Activated T-cell treated with anti-CD3 and anti-CD28 coated beads, Interleukin-2, amount 50 U/mL, for 24 hours (primary cell): ENCODE measurements at regions not wholly inside any gene's neighbourhood (a gene's known extent, or its start where the extent isn't known, plus 50 kb on each side); places are given as distances from the start of the nearest gene placed in this dataset.

ENCODE experiments used
- DNase-seq: peaks from one replicate; pipeline ENCODE4 v3.0.0-alpha.2; 2020
- H3K27ac Mint-ChIP-seq: 2 replicates; pipeline ENCODE4 v1.8.0; 2020; ENCODE audit warnings: mild to moderate bottlenecking, mixed read lengths
- H3K27me3 Mint-ChIP-seq: 2 replicates; pipeline ENCODE4 v1.8.0; 2020; ENCODE audit warnings: mixed read lengths
- H3K36me3 Mint-ChIP-seq: 2 replicates; pipeline ENCODE4 v1.8.0; 2020; ENCODE audit warnings: low read depth, mixed read lengths
- H3K4me1 Mint-ChIP-seq: 2 replicates; pipeline ENCODE4 v1.8.0; 2020; ENCODE audit warnings: low read depth, mixed read lengths
- H3K4me3 Mint-ChIP-seq: 2 replicates; pipeline ENCODE4 v1.8.0; 2020; ENCODE audit warnings: mild to moderate bottlenecking, moderate library complexity, mixed read lengths
- H3K9me3 Mint-ChIP-seq: 2 replicates; pipeline ENCODE4 v1.8.0; 2020; ENCODE audit warnings: mixed read lengths

DNA sequence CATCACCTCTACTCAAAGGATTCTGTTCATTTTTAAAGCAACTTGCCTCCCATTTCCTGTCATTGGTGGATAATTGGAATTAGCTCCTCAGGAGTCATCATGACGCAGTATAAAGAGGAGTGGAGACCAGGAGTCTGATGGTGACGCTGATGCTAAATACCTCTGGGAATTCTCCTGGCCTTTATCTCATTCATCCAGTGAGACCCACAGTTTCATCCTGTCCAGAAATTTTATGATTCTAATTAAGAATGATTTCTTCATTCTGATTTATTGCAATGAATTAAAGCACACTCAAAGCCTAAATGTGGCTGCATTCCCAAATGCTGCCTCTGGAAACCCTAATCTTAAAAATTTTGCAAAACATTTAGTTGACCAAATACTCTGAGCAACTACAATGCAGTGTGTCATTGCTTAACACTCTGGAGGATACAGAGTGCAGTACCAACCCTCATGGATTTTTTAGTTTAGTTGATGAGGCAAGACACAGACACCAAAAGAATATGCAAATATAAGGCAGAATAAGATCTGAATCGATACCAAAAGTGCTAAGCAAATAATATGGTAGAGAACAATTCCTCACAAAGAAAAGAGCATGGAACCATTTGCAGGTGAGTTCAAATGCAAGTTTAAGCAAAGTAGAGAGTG is 236.2 kb downstream of the ETAA1 start:
- Mint-ChIP-seq H3K4me1 (no peaks in the 10 kb centered on the region), H3K36me3 (no peaks in the 10 kb centered on the region), H3K9me3 (peaks cover 2% of the 10 kb centered on the region), H3K27me3 (no peaks in the 10 kb centered on the region), H3K4me3 (no peak overlapping the region), H3K27ac (no peak overlapping the region)
- DNase-seq = no peak

DNA sequence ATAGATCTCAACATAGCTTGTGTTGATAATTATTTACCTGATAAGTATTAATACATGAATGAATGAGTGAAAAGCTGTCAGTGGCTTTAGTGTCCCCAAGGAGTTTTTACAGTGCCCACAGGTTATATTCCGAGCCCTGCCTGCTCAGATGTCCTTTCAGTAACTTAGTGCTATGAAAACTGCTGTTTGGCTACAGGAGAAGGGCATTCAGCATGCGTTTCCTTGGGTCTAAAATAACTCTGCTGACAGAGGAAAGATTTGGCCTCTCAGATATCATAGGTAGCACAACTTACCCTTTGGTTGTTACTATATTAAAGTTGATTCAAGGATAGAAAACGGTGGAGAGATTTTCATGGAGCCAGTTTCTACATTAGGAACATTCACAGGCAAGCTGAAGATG is 241.0 kb downstream of the ETAA1 start:
- H3K27ac Mint-ChIP-seq = no peak overlapping the region
- no peaks in the 10 kb centered on the region for H3K36me3 Mint-ChIP-seq
- H3K4me3 Mint-ChIP-seq = no peak overlapping the region
- DNase-seq = no peak
- H3K4me1 Mint-ChIP-seq = no peaks in the 10 kb centered on the region
- H3K9me3 Mint-ChIP-seq = peaks cover 2% of the 10 kb centered on the region
- no peaks in the 10 kb centered on the region for H3K27me3 Mint-ChIP-seq

DNA sequence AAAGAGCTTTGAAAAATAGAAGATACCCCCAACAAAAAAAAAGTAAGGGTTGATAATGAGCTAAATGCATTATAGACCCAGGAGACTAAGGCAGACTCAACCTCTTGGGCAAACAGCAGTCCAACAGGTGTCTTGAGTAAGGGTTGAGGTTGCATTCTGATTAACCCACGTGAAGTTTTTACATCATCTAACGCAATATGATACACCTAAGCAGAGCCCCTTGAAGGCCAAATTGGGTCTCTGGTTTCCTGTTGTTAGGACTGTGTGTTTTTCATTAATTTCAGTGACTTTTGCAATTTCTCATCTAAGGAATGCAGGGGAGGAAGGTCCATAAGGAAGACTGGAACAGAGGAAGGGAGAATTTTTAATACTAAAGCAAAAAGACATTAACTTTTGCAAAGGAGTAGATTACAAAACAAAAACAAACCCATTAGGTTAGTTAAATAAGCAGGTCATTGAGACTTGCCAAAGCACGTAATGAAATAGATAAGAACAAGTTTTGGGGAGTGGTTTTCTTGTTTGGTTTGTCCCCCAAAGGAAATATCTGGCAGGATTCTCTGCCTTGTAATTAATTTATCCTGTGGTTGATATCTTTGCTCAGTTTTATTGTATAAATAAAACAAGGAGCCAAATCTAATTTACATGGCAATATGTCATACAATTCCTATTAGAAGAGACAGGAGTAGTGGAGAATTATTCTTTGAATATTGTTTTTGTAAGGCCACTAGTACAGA is 244.3 kb downstream of the ETAA1 start:
- H3K27ac Mint-ChIP-seq = no peak overlapping the region
- no peak overlapping the region for H3K4me3 Mint-ChIP-seq
- no peak for DNase-seq
- H3K27me3 Mint-ChIP-seq = no peaks in the 10 kb centered on the region
- peaks cover under 1% of the 10 kb centered on the region for H3K9me3 Mint-ChIP-seq
- H3K4me1 Mint-ChIP-seq = no peaks in the 10 kb centered on the region
- H3K36me3 Mint-ChIP-seq = no peaks in the 10 kb centered on the region

DNA sequence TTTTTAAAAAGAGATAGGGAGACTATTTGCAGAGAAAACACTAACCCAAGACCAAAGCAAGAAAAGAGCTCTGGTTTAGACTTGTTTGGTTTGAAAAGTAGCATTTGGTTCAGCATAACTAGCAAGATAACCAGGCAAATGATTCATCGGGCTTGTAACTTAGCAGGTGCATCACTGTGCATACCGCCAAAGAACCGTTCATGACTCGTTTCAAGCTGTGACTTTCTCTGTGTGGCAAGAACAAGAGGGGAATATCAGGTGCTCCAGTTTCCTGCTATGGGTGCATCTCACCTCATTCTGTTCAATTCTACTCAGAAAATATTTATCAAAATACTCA is 244.9 kb downstream of the ETAA1 start:
- H3K9me3 Mint-ChIP-seq = peaks cover 6% of the 10 kb centered on the region
- H3K4me3 Mint-ChIP-seq = no peak overlapping the region
- no peaks in the 10 kb centered on the region for H3K36me3 Mint-ChIP-seq
- no peak overlapping the region for H3K27ac Mint-ChIP-seq
- DNase-seq = no peak
- H3K27me3 Mint-ChIP-seq = no peaks in the 10 kb centered on the region
- H3K4me1 Mint-ChIP-seq = no peaks in the 10 kb centered on the region

DNA sequence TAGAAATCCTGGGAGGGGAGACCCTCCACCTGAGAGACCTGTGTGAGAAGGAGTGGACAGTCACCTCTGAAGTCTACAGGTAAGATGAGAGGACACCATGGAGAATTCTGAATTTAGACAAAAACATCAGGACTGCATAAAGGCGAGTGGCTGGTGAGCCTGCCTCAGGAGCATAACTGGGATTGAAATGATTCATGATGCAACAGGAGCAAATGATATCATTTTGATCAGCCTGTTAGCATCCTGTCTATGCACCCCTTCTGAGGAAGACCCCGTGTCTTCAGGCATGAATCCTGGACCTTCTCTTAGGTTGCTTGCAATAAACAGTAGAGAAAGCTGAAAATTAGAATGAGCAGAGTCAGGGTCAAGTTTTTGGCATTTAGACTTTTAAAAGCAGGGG is 245.8 kb downstream of the ETAA1 start:
- H3K9me3 Mint-ChIP-seq = peaks cover 6% of the 10 kb centered on the region
- no peak overlapping the region for H3K4me3 Mint-ChIP-seq
- no peaks in the 10 kb centered on the region for H3K36me3 Mint-ChIP-seq
- no peaks in the 10 kb centered on the region for H3K27me3 Mint-ChIP-seq
- no peak overlapping the region for H3K27ac Mint-ChIP-seq
- DNase-seq = no peak
- no peaks in the 10 kb centered on the region for H3K4me1 Mint-ChIP-seq

DNA sequence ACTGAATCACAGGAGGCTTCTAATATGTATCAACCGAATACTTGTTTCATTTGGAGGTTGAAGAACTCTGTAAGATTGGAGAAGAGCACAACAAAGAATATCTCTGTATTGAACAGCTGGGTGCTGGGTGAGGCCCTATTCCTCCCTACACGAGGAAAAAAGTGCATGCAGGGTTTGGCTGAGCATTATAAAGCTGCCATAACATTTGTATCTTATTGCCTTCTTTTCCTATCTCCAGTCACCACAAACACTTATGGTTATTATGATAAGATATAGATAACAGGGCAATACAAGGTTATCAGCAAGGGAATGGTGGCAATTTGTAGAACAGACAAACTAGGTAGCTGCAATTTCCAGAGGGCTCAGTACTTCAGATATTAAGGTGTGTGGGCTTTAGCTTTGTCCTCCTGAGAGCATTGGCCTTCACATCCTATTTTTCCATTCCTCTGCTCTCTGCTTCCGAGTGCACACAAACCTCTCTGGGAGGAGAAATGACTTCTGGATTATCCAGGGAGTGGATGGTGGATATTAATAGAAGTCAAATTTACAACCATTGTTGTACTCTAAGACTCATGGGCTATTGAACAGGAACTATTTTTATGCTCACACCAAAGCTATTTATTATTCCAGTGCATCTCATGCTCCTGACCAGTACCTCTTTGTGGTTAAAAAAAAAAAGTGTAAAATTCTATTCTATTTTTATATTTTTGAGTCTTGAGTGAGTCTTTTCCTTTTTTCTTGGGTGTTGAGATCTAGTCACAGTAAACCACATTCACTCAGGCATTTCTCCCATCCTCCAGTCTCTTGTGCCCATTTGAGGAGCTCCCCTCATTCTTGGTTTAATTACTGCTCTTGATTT is 248.4 kb downstream of the ETAA1 start:
- no peaks in the 10 kb centered on the region for H3K36me3 Mint-ChIP-seq
- no peak overlapping the region for H3K4me3 Mint-ChIP-seq
- DNase-seq = no peak
- H3K27ac Mint-ChIP-seq = no peak overlapping the region
- H3K4me1 Mint-ChIP-seq = no peaks in the 10 kb centered on the region
- peaks cover 6% of the 10 kb centered on the region for H3K9me3 Mint-ChIP-seq
- no peaks in the 10 kb centered on the region for H3K27me3 Mint-ChIP-seq

DNA sequence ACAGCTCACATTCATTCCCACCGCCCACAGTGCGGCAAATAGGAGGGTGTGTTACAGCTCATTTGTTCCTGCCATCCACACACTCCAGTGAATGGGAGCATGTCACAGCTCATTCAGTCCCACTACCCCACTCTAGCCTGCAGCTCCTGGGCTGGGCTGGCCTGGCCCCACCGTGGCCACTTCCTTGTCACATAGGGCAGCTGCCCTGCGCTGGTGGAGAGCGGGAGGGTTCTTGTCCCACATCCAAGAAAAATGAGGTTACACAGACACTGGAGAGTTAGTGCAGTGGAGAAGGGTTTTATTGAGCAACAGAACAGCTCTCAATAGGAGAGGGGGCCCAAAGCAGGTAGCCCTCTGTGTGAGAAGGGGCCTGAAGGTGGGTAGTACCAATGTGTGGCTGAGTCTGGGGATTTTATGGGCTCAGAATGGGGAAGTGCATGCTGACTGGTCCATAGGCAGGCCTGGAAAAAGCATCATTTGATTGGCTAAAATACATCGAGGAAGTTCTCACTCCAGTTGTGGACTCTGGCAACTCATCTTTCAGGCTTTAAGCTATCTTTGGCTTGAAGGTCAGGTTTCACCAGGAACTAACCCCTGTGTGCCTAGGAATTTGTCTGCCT is 249.7 kb downstream of the ETAA1 start:
- no peaks in the 10 kb centered on the region for H3K27me3 Mint-ChIP-seq

DNA sequence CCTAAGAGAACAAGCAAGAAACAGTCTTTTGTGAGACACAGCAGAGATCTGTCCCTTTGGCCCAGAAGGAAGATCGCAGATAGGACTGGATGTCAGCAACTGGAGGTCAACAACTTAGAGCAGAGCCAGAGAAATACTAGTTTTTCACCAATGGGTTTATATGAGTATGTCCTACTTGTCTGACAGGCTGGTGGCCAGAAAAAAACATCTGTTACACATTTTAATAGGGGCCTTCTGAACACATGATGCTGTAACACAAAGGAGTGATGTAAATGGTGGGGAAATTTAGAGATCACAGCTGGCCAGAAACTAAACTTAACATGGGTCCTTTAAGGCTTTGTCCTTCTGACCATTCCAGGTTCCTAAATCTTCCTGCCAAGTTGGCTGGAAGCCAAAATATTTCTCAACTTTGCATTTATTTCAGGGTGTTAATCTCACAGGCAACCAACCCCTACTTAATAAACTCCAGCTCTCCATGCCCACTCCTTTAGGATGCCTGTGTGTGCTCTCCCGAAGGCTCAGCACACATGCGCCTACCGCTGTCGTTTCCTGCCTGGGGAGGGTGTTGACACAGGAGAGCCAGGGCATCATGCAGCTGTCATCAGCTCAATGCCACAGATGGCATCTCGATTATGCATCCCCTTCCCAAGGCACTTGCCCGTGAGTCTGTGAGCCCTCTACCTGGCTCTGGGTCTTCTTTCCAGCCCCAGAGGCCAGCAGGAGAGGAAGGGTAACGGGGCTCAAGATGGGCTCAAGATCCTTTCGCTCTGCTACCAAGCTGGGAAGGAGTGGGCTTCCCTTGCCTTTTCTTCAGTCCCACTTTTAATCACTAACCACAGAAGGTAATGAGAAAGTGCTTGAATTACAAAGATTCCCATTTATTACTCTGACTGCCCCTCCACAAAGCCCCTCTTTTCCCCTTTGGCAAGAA is 252.5 kb downstream of the ETAA1 start:
- DNase-seq = no peak
- Mint-ChIP-seq H3K36me3 (no peaks in the 10 kb centered on the region), H3K27me3 (no peaks in the 10 kb centered on the region), H3K4me1 (no peaks in the 10 kb centered on the region), H3K27ac (no peak overlapping the region), H3K4me3 (no peak overlapping the region), H3K9me3 (peaks cover 13% of the 10 kb centered on the region)

More for the DNA sequence above, 249.7 kb downstream of the ETAA1 start:
- peaks cover 6% of the 10 kb centered on the region for H3K9me3 Mint-ChIP-seq
- H3K4me3 Mint-ChIP-seq = no peak overlapping the region
- no peaks in the 10 kb centered on the region for H3K4me1 Mint-ChIP-seq
- DNase-seq = no peak
- H3K27ac Mint-ChIP-seq = no peak overlapping the region
- H3K36me3 Mint-ChIP-seq = no peaks in the 10 kb centered on the region

DNA sequence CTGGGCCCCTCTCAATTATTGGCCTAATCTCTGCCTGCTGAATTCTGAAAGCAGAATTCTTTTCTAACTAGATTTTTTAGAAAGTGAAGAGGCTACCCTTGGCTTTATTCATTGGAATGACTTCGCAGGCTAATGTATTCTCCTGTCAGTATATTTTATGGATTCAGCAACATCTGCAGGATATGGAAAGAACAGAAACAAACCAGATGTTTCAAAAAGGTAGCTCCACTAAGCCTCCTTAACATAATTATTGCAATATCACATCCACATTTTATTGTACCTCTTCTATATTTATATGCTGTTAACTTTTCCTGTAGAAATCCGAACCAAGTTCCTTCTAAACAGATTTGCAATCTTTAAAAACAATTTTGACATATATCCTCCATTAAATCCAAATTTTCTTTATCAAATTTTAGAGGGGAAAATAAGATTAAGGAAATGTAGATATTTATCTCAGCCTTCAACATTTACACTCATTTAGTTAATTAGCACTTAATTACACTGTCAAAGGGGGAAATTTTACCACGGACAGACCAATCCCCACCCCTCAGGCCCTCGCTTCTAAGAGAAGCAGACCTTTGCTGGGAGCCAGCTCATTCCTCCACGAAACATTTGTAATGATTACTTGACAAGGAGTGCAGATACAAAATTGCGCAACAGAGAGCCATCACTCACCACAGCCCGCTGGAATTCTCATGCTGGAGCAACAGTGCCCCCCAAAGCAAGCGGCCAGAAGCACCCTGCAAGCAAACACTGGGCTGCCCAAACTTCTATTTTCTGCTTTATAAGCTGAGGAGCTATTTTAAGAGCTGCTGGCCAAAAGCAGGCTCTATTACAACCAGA is 253.4 kb downstream of the ETAA1 start:
- no peak overlapping the region for H3K27ac Mint-ChIP-seq
- no peaks in the 10 kb centered on the region for H3K36me3 Mint-ChIP-seq
- DNase-seq = no peak
- no peaks in the 10 kb centered on the region for H3K4me1 Mint-ChIP-seq
- no peak overlapping the region for H3K4me3 Mint-ChIP-seq
- no peaks in the 10 kb centered on the region for H3K27me3 Mint-ChIP-seq
- H3K9me3 Mint-ChIP-seq = peaks cover 15% of the 10 kb centered on the region

DNA sequence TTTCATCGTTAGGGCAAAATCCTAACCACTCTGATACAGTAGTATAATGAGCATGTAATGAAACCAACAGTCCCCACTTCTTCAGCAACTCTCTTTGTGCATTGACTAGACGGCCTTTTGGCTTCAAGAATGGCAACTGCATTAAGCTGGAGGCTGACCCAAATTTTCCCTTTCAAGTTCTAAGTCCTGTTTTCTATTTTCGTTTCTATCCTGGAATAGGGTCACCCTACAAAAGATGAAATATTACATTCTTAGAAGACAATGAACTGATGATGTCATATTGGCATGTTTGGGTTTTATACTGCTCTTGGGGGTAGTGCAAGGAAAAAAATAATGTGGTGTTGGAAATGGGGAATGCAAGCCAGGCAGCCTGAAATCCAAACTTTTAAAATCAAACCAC is 254.4 kb downstream of the ETAA1 start:
- H3K4me1 Mint-ChIP-seq = no peaks in the 10 kb centered on the region
- peaks cover 14% of the 10 kb centered on the region for H3K9me3 Mint-ChIP-seq
- H3K27ac Mint-ChIP-seq = no peak overlapping the region
- no peak overlapping the region for H3K4me3 Mint-ChIP-seq
- DNase-seq = no peak
- no peaks in the 10 kb centered on the region for H3K27me3 Mint-ChIP-seq
- no peaks in the 10 kb centered on the region for H3K36me3 Mint-ChIP-seq

DNA sequence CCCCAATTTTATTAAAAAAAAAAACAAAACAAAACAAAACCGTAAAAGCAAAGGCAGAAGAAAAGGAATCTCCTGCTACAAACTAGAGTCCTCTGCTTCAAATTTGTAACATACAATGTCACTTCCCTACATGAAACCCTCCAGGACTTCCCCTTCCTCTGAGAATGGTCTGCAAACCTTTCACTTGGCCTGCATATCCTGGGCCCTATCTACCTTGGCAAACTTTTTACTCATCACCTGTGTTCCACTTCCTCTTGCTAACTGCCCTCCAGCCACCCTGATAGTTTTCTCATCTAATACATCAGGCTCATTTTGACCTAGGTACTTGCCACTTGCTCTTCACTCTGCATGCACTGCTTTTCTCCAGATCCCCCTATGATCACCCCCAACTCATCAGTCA is 255.5 kb downstream of the ETAA1 start:
- no peak overlapping the region for H3K27ac Mint-ChIP-seq
- H3K9me3 Mint-ChIP-seq = peaks cover 9% of the 10 kb centered on the region
- no peaks in the 10 kb centered on the region for H3K27me3 Mint-ChIP-seq
- H3K4me1 Mint-ChIP-seq = no peaks in the 10 kb centered on the region
- H3K4me3 Mint-ChIP-seq = no peak overlapping the region
- H3K36me3 Mint-ChIP-seq = no peaks in the 10 kb centered on the region
- no peak for DNase-seq

DNA sequence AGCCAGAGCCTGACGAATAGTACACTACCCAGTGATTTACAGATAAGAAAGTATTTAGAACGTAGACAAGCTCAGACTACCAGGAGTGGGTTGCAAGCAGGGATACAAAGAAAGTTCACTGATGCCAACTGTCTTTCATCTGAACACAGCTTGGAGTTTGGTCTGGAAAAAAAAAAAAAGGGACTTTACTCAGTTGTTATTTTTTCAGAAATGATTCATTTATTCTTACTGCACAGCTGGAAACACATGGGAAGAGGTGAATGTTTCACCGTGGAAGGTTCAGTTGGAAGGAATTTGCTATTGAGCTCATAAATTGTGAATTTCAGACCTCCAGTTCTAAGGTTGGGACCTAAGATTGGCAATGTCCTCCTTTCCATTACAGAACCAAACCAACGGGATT is 259.7 kb downstream of the ETAA1 start:
- H3K27ac Mint-ChIP-seq = no peak overlapping the region
- H3K4me1 Mint-ChIP-seq = no peaks in the 10 kb centered on the region
- H3K36me3 Mint-ChIP-seq = no peaks in the 10 kb centered on the region
- H3K4me3 Mint-ChIP-seq = no peak overlapping the region
- H3K9me3 Mint-ChIP-seq = peaks cover 13% of the 10 kb centered on the region
- no peaks in the 10 kb centered on the region for H3K27me3 Mint-ChIP-seq
- no peak for DNase-seq

DNA sequence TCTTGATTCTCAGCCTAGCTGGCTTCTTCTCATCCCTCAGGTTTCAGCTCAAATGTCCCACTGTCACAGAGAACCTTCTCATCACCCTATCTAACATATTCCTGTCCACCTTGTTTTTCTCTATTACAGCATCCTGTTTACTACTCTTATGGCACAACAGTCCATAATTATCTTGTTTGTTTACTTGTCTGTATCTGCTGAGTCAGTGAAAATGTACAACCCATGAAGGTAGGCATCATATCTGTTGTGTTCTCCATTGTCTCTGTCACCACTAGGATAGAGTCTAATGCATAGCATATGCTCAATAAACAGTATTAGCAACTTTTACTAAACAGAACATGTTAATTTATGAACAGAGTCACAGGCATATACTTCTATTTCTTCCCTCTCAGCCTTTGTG is 261.7 kb downstream of the ETAA1 start:
- Mint-ChIP-seq H3K4me3 (no peak overlapping the region), H3K27ac (no peak overlapping the region), H3K4me1 (no peaks in the 10 kb centered on the region), H3K27me3 (no peaks in the 10 kb centered on the region), H3K36me3 (no peaks in the 10 kb centered on the region), H3K9me3 (peaks cover 7% of the 10 kb centered on the region)
- DNase-seq = no peak
